Epithelial cell of esophagus (primary cell): ENCODE measurements at regions not wholly inside any gene's neighbourhood (a gene's known extent, or its start where the extent isn't known, plus 50 kb on each side); places are given as distances from the start of the nearest gene placed in this dataset.

Source experiments
- DNase-seq: peaks from one replicate; pipeline ENCODE4 v3.0.0; 2010; ENCODE audit warnings: low read depth
- H3K4me3 ChIP-seq: 2 replicates; pipeline ENCODE4 v1.5.1; 2011; ENCODE audit warnings: mild to moderate bottlenecking, low read length, control low read depth
- CTCF ChIP-seq: IDR thresholded peaks from 2 replicates; pipeline ENCODE4 v1.5.1; 2011; ENCODE audit warnings: low read depth, mild to moderate bottlenecking, low read length, control low read depth, inconsistent platforms; ENCODE audit not compliant: insufficient read depth; ENCODE audit errors: missing control alignments

- TF ChIP-seq CTCF, result no peak
- H3K4me3 ChIP-seq, result no peak overlapping the region
- no peak for DNase-seq
Observed at GRCh38 chr4:111198446-111198845, 575.6 kb upstream of the PITX2 start.

- H3K4me3 ChIP-seq, result no peak overlapping the region
- no peak for TF ChIP-seq CTCF
- no peak for DNase-seq
Observed at GRCh38 chr4:111204797-111205196, 581.9 kb upstream of the PITX2 start.

GRCh38 chr4:111208970-111209369, 586.1 kb upstream of the PITX2 start:
- no peak for DNase-seq
- H3K4me3 ChIP-seq, result no peak overlapping the region
- no peak for TF ChIP-seq CTCF

GRCh38 chr4:111209706-111210105, 586.8 kb upstream of the PITX2 start:
- TF ChIP-seq CTCF, result no peak
- DNase-seq, result no peak
- no peak overlapping the region for H3K4me3 ChIP-seq

GRCh38 chr4:111210595-111210994, 587.7 kb upstream of the PITX2 start:
- DNase-seq, result no peak
- no peak for TF ChIP-seq CTCF
- H3K4me3 ChIP-seq, result no peak overlapping the region

GRCh38 chr4:111213531-111213930, 590.7 kb upstream of the PITX2 start:
- TF ChIP-seq CTCF, result no peak
- DNase-seq, result no peak
- H3K4me3 ChIP-seq, result no peak overlapping the region

- TF ChIP-seq CTCF, result no peak
- H3K4me3 ChIP-seq, result no peak overlapping the region
- peak; percentile 3 for DNase-seq
Observed at GRCh38 chr4:111214371-111214770, 591.5 kb upstream of the PITX2 start.
